HG02678 (cell line): ENCODE measurements at regions not wholly inside any gene's neighbourhood (a gene's known extent, or its start where the extent isn't known, plus 50 kb on each side); places are given as distances from the start of the nearest gene placed in this dataset.
"Not testable (repeated sequence)": the region's sequence is repeated elsewhere in the genome, so short reads cannot be mapped to it uniquely, and the experiment has no call there.

Source experiments
- ATAC-seq: cut with Tn5 transposase; IDR thresholded peaks from one replicate; pipeline ENCODE4 v1.9.1; 2021; ENCODE audit warnings: mild to moderate bottlenecking, moderate library complexity; ENCODE audit not compliant: unreplicated experiment

GRCh38 chr10:63987212-63987611 is 466.0 kb downstream of the REEP3 start:
- ATAC-seq, result no peak

GRCh38 chr10:63994371-63994770 is 473.2 kb downstream of the REEP3 start:
- no peak for ATAC-seq

- ATAC-seq, result no peak
These were observed 486.0 kb downstream of the REEP3 start for GRCh38 chr10:64007157-64007556.

GRCh38 chr10:64010711-64011110 is 489.5 kb downstream of the REEP3 start:
- no peak for ATAC-seq

GRCh38 chr10:64011912-64012714 is 490.9 kb downstream of the REEP3 start:
- ATAC-seq, result no peak

GRCh38 chr10:64014281-64014680 is 493.1 kb downstream of the REEP3 start:
- no peak for ATAC-seq

- no peak for ATAC-seq
These were observed 502.8 kb downstream of the REEP3 start for GRCh38 chr10:64023926-64024470.

- no peak for ATAC-seq
These were observed 512.5 kb downstream of the REEP3 start for GRCh38 chr10:64033711-64034110.

GRCh38 chr10:64036321-64036930 is 515.2 kb downstream of the REEP3 start:
- ATAC-seq, result no peak

- ATAC-seq, result no peak
These were observed 516.0 kb downstream of the REEP3 start for GRCh38 chr10:64037071-64037661.

GRCh38 chr10:64038107-64038506 is 516.9 kb downstream of the REEP3 start:
- no peak for ATAC-seq

DNA sequence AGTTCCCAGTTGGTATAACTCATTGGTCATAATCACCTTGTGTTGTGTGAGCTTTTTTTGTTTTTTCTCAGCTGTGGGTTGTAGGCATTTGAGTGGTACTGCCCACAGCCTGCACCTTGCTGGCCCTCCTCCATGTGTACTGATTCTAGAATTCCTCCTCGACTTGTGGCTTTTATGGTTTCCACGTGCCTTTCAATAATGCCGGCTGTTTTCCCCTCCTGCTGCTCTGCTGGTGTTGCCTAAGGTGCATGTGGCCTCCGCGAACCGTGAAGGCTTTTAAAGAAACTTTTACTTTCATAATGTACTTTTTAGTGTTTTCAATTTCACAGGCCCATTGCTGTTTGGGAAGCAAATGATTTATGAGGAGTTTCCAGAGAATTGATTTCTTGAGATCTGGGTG is 518.0 kb downstream of the REEP3 start:
- ATAC-seq, result no peak

- ATAC-seq, result peak; percentile 7
These were observed 519.6 kb downstream of the REEP3 start for GRCh38 chr10:64040781-64041180.

DNA sequence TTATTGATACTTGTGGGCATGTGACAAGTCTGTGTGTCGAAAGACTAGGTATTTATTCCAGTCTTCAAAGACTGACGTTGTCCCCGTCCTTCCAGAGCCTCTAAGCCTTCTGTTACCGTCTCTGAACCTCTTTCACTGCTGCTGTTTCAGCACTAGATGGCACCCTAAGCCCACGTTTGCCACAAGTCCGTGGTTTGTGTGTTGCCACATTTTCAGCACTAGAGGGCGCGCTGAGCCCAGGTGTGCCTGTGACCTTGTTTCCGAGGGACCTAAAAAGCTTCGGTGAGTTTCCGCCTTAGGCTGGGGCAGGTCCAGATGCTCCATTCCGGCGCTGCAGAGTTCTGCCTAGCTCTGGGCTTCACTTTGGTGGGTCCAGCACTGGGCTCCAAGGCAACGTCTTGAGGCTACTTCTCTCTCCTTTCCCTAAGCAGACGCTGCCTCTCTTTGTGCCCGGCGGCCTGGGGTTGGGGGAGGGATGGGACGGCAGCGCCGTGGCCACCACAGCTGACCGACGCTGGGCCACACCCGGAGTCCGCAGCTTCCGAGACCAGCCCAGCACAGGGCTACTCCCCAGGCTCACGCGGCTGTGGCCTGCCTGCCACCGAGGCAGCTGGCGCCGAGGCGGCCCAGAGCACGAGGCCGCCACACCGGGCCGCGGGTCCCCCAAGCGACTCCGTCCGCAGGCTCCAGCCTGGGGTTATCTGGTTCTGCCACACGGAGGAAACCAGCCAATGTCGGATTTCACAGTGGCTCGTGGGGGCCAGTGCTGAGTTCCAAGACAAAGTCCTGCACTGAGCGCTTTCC is 520.2 kb downstream of the REEP3 start:
- peak; percentile 94 for ATAC-seq

GRCh38 chr10:64041989-64042490 is 520.8 kb downstream of the REEP3 start:
- ATAC-seq, result no peak

- ATAC-seq, result no peak
These were observed 522.9 kb downstream of the REEP3 start for GRCh38 chr10:64044098-64044497.

GRCh38 chr10:64044957-64045632 is 523.9 kb downstream of the REEP3 start:
- ATAC-seq, result not testable (repeated sequence)

- no peak for ATAC-seq
These were observed 533.2 kb downstream of the REEP3 start for GRCh38 chr10:64054392-64054791.

- ATAC-seq, result no peak
These were observed 538.7 kb downstream of the REEP3 start for GRCh38 chr10:64059884-64060283.

GRCh38 chr10:64060389-64060788 is 539.2 kb downstream of the REEP3 start:
- ATAC-seq, result no peak
